Muscle of back (tissue), 3 donors: ENCODE measurements at regions not wholly inside any gene's neighbourhood (a gene's known extent, or its start where the extent isn't known, plus 50 kb on each side); places are given as distances from the start of the nearest gene placed in this dataset.

ENCODE experiments used
- DNase-seq, 3 donors: peaks; one replicate each; pipeline versions ENCODE4 v3.0.0 to v3.0.0-alpha.2; 2013

DNA sequence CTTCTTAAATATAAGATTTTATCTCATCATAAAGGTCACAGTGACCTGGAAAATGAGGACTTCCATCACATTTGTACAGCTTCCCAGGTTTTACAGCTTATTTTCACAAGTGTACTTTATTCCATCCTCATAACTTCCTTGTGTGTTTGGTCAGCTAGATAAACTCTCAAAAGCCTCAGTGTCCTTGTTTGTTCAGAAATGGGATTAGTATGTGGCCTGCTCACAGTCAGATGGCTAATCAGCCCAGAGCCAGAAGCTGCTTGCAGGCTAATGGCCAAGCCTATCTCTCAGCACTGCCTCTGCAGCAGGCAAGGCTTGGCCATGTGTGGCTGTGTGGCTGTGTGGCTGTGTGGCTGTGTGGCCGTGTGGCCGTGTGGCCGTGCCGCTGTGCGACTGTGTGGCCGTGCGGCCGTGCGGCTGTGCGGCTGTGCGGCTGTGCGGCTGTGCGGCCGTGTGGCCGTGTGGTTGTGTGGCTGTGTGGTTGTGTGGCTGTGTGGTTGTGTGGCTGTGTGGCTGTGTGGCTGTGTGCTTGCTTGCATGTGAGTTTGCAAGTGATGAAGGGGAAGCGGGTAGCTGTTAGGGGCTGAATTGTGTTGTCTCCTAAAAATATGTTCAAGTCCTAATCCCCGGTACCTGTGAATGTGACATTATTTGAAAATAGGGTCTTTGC is 233.0 kb upstream of the TNP1 start:
- DNase-seq: no peak

DNA sequence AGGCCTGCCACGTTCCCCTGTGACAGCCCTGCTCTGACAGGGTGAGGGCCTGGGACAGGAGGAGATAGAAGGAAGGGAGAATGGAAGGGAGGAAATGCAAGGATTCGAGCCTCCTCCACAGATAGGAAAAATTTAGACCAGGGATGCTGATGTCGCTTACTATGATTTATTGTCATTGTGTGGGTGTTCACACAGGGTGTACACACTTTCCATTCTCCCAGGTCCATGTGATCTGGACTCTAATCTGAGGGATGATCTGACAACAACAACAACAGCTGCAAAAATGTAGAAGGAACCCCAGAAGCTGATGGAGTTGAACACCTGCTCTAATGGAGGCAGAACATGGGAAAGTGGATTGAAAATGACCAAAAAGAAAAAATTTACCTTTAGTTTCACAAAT is 231.7 kb upstream of the TNP1 start:
- no peak for DNase-seq

DNA sequence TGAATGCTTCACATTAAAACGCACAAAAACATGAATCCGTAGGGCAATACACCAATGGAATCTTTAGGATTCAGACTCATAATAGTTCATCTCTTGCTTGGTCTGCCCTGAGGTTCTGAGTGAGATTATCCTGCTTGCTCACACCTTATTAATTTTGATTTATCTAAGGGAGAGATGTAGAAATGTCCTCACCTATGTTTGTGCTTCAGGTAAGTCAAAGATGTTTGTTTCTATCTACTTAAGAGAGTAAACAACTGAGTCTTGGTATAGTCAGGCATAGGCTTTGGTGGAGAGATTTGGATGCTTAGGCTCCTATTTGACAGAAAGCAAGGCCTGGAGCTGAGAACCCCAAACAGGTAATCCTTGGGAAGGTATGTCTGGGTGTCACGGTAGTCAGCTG is 231.0 kb upstream of the TNP1 start:
- DNase-seq: no peak

DNA sequence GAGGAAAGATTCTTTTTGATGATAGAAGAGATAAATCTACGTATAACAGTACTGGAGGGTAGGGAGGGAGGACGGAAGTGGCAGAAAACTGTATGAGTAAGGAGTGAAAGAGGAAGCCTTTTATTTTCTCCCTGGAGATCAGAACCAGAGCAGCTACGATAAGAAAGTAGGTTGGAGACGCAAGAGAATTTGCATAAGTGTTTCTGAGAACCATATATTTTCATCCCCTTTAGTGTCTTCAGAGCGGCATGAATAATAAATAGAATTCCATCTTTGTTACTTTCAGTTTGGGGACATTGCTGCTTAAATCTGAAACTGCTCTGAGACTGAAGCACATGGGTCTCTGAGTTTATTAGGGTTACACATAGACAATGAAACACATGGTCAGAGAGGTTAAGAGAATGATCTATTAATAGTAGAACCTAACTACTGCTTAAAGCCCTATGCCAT is 230.2 kb upstream of the TNP1 start:
- peak in 1 of 3 donors; percentile 37 for DNase-seq

DNA sequence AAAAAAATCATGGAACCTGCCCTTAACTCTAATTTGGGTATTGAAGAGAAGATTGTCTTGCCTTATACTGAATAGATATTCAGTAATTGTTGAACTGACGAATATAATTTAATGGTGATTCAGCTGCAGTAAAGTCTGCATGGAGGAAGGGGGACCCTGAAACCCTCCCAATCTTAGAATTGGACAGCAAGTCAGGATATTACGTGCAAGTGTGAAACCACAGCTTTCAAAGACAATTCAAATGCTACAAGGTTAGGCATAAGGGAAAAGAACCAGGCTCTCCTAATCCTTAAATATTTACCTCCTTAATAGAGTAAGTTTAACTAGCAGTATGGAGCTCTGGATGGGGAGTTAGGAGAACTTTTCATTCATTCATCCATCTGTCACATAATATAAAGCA is 226.9 kb upstream of the TNP1 start:
- DNase-seq: no peak

DNA sequence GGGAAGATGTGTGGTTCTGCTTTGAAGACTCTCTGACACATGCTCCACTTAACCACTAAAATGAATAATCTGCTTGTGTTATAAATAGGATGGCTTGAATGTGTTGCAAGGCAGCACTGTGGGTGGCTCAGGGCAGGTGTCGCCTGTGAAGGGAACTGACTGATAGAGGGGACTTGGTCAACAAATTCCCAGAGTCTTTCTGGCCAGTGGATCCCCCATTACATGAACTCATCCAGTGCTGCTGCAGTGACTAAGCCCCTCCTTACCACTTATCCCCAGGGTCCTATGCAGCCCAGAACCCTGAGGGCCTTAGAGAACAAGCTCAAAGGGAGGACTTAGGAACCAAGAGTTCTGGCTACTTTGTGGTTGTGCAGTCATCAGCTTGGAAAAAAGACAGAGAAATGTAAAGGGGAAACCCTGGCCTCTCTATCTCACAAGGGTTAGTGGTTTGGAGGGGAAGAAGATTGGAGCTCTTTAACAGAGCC is 226.2 kb upstream of the TNP1 start:
- peak in 1 of 3 donors; percentile 75 for DNase-seq

DNA sequence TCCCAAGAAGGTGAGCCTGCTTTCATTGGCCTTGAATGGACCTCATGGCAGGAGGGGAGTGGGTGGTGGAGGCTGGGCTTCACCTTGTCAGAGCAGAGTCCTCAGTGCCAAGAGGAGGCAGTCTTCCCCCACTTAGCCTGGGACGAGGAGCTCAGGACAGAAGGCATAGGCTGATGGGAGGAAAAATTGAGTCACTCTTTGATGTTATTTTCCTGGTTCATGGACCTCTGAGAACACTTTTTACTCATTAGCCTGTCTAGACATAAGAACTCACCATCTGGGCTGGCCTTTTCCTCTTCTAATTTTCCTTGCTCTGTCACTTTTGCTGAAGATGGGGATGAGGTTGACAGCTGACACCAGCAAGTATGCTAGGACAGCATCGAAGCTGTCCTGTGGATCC is 225.7 kb upstream of the TNP1 start:
- DNase-seq: peak in 1 of 3 donors; percentile 66

DNA sequence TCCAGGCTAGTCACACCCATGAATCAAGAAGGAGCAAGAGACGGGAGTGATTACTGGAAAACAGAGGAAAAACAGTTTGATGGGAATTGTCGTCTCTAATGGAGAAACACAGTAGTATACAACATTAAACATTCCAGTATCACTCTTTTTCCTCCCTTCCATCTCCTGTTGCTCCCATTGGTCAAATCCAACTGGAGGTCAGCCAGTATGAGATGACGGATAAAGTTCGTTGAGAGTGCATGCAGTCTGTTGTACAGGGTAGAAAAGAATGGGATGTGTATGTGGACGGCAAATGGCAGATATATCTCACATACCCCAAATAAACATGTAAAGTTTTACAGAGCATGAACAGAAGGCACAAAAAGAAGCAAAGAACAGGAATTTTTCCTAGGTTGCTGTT is 221.9 kb upstream of the TNP1 start:
- no peak for DNase-seq

DNA sequence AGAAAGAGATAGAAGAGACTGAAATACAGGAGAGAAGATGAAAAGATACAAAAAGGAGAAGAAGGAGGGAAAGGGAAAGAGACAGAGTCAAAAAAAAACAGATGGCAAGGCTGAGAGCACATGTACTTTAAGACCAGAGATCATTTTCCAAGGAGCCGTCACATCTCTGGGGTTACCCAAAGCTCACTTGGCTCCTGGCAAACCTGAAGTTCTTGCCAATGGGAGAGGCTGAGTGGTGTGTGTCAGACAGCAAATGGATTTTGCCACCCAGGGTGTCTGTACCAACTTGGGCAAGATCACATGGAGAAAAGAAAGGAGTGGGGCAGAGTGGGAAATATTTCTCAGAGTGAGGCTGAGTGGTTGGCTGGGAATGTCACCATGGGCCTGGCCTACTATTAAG is 219.3 kb upstream of the TNP1 start:
- no peak for DNase-seq

DNA sequence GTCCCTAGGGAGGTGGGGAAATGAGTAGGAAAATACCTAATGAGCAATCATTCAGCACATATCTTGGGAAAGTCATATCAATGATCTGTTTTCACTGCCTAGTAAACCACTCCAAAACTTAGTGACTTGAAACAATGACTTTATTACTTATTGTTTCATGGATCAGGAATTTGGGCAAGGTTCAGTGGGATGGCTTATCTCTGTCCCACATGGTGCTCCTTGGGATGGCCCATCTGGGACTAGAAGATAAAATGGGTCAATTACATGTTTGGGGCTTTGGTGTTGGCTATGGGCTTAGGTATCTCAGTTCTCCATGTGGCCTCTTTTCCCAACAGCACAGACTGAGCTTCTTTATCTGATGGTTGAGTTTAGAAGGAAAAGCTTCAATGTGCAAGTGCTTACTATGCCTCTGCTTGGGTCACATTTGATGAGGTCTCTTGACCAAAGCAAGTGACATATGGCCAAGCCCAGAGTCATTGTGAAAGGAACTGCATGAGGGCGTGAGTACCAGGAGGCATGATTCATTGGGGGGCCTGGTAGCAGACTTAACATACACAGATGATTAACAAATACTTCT is 218.1 kb upstream of the TNP1 start:
- DNase-seq: no peak

DNA sequence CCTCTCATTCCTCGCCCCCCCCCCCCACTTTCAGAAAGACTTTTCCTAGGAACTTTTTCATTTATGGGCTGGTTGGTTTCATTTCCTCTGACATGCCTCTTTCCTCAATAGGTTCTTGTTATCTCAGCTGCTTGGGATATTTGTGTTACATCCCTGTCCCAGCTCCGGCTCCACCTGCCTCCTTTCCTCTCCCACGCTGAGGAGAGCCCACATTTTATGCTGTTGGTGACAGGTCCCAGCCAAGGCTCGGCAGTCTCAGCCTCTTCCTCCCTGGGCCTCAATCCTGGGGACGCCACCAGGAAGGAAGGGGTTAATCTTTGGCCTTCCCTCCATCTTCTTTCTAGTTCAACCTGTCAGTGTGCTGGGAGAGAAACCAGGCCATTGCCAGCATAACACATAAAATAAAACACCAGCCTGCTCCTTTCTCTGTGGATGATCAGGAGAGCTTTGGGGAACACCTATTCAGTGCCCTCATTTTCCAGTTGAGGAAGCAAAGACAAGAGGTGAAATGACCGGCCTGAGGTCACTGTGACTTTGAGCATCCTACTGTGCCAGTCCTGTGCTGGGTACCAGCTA is 216.9 kb upstream of the TNP1 start:
- no peak for DNase-seq

DNA sequence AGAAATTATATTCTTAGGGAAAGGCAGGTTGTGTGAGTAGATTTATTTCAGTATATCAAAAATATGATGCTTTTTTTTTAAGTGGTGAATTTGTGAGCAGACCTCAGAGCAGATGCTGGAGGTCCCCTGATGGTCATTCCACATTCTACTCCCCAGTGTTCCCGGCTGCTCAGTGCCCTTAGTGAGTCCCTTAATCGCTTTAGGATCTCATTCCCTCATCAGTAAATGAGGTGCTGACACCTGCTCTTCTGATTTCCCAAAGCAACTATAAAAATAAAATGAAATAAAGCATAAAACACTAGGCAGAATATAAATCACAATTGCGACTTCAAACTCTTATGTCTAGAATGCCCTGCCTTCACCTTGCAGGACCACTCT is 216.2 kb upstream of the TNP1 start:
- DNase-seq: no peak

DNA sequence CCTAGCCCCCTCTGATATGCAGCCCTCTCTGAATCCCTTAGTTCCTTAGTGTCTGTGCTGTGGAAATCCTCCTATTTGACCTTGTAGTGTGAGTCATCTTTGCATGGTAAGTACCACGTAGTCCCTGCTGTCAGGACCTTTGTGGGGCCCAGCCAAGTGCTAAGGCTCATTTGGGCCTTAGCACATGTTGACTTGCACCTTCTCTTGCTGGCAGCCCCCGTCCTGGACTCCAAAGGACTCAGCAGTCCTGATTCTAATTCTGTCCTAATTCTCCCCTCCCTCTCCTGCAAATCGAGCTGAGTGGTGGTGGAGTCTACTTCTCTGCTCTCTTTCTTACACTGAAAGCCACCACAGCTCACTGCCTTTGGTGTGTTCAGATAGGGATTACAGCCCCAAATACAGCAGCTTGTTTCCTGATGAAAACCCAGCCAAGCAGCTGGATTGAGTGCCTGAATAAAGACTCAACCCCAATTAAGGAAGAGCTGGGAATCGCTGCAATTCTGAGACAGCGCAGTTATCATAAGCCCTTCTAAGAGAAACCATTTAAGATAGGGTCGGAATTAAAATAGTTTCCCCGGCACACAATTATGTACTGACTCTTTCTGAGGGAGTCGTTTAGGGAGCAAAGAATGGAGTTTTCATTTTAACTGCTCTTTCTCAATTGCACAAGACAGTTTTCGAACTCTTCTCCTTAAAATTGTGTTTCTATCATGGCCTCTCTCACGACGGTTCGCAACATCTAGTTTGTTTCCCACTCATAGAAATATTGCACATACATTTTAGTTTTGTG is 215.6 kb upstream of the TNP1 start:
- peak in 1 of 3 donors; percentile 65 for DNase-seq

DNA sequence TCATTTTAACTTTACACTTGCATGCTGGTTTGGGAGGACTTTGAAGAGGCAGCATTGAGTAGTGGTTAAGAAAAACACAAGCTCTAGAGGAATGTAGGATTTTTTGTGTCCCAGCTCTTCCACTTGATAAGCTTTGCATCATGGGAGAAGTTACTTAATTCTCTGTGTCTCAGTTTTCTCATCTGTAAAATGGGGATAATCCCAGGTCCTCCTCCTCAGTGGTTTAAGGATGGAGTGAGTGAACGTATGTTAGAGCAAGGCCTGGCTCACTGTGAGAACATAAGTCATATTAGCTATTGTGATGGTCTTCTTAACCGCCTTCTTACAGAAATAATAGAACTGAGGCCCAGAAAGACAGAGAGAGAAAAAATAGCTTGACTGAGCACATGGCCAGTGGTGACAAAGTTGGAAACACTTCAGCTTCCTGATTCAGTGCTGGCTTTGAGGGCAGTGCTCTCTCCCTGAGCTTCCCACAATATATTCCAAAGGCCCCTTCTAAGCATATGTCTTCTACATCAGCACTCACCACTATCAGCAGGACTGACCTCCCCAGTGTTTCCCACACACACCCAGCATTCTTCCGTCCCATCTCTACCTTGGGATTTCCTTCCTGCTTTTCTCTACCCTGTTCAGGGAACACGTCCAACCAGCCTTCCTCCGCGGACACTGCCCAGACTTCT is 214.9 kb upstream of the TNP1 start:
- DNase-seq: no peak

DNA sequence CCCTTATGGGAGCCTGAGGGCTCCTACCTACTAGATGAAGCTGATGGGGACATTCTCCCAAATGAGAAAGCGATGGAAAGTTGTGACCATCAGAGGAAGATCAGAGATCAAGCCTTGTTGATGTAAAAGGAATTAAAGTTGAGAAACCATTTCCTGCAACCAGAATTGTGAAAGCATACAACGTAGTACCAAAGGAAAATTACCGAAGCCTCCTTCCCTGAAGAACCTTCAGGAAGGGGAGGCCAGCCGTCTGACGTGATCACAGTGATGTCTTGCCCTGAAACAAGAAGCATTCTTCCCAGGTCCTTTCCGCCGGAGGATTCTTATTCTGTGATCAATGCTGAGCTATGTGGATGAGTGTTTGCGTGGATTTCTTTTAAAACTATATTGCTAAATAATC is 211.6 kb upstream of the TNP1 start:
- no peak for DNase-seq

DNA sequence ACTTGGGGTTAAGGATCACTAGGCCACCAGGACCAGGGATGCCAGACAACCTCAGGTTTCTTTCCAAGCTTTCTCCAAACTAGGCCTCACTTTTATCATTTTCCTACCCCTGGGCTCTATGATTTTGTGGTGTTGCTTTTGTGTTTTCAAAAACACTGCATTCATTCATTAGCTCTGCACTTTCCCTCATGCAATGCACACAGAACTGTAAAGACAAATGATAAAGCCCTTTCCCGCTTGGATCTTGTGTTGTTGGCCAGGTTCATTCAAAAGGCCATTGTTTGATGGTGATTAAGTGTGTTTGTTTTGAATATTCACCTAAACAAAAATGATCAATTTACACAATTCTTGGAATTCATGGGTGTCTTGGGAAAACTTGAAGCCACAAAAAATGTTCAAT is 210.7 kb upstream of the TNP1 start:
- no peak for DNase-seq

DNA sequence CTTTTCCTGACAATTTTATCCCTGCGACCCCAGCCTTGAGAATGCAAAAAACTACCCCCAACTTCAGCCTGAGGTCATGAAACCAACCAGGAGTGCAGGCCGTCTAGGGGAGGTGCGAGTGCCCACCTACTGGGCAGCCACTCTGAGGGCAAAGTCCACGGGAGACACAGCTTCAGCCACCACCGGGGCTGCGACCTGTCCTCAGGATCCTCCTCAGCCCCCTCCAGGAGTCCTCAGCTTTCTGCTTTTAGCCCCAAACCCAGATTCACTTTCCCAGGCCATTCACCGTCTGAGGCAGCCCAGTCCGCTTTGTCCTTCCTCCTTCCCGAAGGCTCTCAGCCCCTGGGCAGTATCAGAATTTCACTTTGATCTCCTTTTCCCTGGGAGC is 210.2 kb upstream of the TNP1 start:
- DNase-seq: no peak

DNA sequence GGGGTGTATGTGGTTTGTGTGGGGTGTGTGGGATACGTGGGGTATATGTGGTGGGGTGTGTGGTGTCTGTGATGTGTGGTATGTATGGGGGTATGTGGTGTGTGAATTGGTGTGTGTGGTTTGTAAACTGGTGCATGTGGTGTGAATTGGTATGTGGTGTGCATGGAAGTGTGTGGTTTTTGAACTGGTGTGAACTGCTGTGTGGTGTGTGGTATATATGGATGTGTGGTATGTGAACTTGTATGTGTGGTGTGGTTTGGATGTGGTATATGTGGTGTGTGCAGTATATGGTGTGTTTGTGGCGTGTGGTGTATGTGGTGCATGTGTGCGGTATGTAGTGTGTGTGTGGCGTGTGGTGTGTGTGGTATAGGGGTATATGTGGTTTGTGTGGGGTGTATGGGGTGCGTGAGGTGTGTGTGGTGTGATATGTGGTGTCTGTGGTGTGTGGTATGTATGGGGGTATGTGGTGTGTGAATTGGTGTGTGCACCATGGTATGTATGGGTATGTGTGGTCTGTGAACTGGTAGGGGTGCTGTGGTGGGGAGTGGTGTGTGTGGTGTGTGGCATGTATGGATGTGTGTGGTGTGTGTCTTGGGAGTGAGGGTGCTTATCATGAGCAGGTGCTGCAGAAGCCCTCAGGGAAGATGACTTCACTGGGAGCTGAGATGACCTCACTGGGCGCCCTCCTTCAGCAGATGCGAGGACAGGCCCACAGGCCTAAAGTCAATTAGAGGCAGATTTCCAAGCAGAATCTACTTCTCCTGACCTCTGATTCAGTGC is 209.6 kb upstream of the TNP1 start:
- DNase-seq: no peak

DNA sequence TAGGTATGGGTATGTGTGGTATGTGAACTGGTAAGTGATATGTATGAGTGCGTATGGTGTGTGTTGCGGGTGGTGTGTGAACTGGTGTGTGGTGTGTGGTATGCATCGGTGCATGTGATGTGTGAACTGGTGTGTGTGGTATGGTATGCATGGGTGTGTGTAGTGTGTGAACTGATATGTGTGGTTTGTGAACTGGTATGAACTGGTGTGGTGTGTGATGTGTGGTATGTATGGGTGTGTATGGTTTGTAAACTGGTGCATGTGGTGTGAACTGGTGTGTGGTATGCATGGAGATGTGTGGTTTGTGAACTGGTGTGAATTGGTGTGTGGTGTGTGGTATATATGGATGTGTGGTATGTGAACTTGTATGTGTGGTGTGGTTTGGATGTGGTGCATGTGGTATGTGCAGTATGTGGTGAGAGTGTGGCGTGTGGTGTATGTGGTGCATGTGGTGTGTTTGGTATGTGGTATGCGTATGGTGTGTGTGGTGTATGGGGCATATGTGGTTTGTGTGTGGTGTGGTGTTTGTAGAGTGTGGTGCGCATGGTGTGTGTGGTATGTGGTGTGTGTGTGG is 208.9 kb upstream of the TNP1 start:
- DNase-seq: no peak

DNA sequence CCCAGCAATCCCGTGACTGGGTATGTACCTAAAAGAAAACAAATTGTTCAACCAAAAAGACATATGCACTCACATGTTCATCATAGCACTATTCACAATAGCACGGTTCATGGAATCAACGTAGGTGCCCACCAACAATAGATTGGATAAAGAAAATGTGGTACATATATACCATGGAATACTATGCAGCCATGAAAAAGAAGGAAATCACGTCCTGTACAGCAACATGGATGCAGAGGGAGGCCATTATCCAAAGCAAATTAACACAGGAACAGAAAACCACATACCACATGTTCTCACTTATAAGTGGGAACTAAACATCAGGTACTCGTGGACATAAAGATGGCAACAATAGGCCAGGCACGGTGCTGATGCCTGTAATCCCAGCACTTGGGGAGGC is 207.9 kb upstream of the TNP1 start:
- no peak for DNase-seq
